Activated B cell treated with CpG ODN at 0.5 μM for 24 hours (primary cell): ENCODE measurements at regions not wholly inside any gene's neighbourhood (a gene's known extent, or its start where the extent isn't known, plus 50 kb on each side); places are given as distances from the start of the nearest gene placed in this dataset.

Experiments
- ATAC-seq: fragments of 200-7000 bp; cut with Tn5 transposase; one replicate; pipeline ENCODE4 v1.10.0; 2021; ENCODE audit warnings: low read depth, mild to moderate bottlenecking, moderate library complexity
- CTCF ChIA-PET: fragments of 350-600 bp; sonication (Branson Sonifier 250); formaldehyde crosslinking; loops from one replicate; lab custom pipeline; 2021; ENCODE audit warnings: antibody characterized with exemption; lab: Charles Lee
- POLR2A ChIA-PET: fragments of 350-600 bp; sonication (Branson Sonifier 250); formaldehyde crosslinking; loops from one replicate; lab custom pipeline; 2021; ENCODE audit warnings: antibody characterized with exemption; lab: Charles Lee
- DNase-seq: peaks from one replicate; pipeline ENCODE4 v3.0.0; 2022
- H3K27ac Mint-ChIP-seq: one replicate; pipeline ENCODE4 v1.8.0; 2020; ENCODE audit warnings: mixed read lengths
- H3K27me3 Mint-ChIP-seq: one replicate; pipeline ENCODE4 v1.8.0; 2021; ENCODE audit warnings: mixed read lengths
- H3K36me3 Mint-ChIP-seq: one replicate; pipeline ENCODE4 v1.8.0; 2021; ENCODE audit warnings: low read depth, mixed read lengths
- H3K4me1 Mint-ChIP-seq: one replicate; pipeline ENCODE4 v1.8.0; 2021; ENCODE audit warnings: mixed read lengths
- H3K4me3 Mint-ChIP-seq: one replicate; pipeline ENCODE4 v1.8.0; 2020; ENCODE audit warnings: mild to moderate bottlenecking, mixed read lengths
- H3K9me3 Mint-ChIP-seq: one replicate; pipeline ENCODE4 v1.8.0; 2020; ENCODE audit warnings: mixed read lengths
- intact Hi-C: fragments of 100-400 bp; cut with micrococcal nuclease; formaldehyde crosslinking; loops from one replicate; pipeline ENCODE4 v1.15.1; 2024
- TF ChIP-seq, protein P1 (sequence below): fragments of 200-600 bp; IDR thresholded peaks from one replicate; pipeline ENCODE4 v1.8.0; 2022; ENCODE audit warnings: antibody characterized with exemption, mild to moderate bottlenecking

DNA sequence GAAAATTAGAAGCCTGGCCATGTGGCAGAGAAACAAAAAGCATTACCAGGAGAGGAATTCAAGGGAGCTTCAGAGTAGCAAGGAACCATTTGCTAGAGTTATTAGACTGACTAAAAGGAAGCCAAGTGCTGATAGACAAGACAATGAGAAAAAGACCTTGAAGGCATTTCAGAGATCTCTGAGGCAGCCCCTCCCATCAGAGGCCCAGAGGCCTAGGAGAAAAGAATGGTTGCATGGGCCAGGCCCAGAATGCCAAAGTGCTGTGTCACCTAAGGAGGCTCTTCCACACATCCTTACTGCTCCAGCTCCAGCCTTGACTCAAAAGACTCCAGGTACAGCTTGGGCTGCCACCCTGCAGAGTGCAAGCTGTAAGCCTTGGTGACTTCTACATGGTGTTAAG lies 61.8 kb upstream of the POU2AF2 start:
- peaks cover 2% of the 10 kb centered on the region for H3K36me3 Mint-ChIP-seq
- peaks cover 10% of the 10 kb centered on the region for H3K9me3 Mint-ChIP-seq
- TF ChIP-seq, protein P1, sequence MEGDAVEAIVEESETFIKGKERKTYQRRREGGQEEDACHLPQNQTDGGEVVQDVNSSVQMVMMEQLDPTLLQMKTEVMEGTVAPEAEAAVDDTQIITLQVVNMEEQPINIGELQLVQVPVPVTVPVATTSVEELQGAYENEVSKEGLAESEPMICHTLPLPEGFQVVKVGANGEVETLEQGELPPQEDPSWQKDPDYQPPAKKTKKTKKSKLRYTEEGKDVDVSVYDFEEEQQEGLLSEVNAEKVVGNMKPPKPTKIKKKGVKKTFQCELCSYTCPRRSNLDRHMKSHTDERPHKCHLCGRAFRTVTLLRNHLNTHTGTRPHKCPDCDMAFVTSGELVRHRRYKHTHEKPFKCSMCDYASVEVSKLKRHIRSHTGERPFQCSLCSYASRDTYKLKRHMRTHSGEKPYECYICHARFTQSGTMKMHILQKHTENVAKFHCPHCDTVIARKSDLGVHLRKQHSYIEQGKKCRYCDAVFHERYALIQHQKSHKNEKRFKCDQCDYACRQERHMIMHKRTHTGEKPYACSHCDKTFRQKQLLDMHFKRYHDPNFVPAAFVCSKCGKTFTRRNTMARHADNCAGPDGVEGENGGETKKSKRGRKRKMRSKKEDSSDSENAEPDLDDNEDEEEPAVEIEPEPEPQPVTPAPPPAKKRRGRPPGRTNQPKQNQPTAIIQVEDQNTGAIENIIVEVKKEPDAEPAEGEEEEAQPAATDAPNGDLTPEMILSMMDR = no peak
- no peaks in the 10 kb centered on the region for H3K27me3 Mint-ChIP-seq
- ATAC-seq (no peak), DNase-seq (no peak)
- intact Hi-C loops = loop anchor here (2.0 kb wide), 1 partner anchor 17 kb away; no protein-coding TSS in a partner anchor
- CTCF ChIA-PET = no interaction called here
- POLR2A ChIA-PET = no interaction called here
- H3K4me1 Mint-ChIP-seq = peaks cover 79% of the 10 kb centered on the region
- no peak overlapping the region for H3K27ac Mint-ChIP-seq
- H3K4me3 Mint-ChIP-seq = no peak overlapping the region

GRCh38 chr11:111179184-111179910 lies 66.2 kb upstream of the POU2AF2 start:
- TF ChIP-seq, protein P1 = no peak
- no peak for DNase-seq
- Mint-ChIP-seq H3K27me3 (no peaks in the 10 kb centered on the region), H3K27ac (peak overlapping the region; percentile 93), H3K9me3 (no peaks in the 10 kb centered on the region), H3K4me3 (peak overlapping the region; percentile 16), H3K4me1 (peaks cover 82% of the 10 kb centered on the region), H3K36me3 (no peaks in the 10 kb centered on the region)
- CTCF ChIA-PET = interaction anchor here (1.6 kb wide), 1 partner anchor 51 kb away, joined by 5 read pairs; no protein-coding TSS in a partner anchor
- no peak for ATAC-seq
- intact Hi-C loops = loop anchor here (5.0 kb wide), 1 partner anchor 467 kb away; the partner anchor contains the start of gene ARHGAP20
- POLR2A ChIA-PET = interaction anchor here (1.6 kb wide), 1 partner anchor 750 kb away, joined by 3 read pairs; the partner anchor contains the start of gene FDX1

GRCh38 chr11:111177037-111177871 lies 68.3 kb upstream of the POU2AF2 start:
- H3K27me3 Mint-ChIP-seq = no peaks in the 10 kb centered on the region
- H3K9me3 Mint-ChIP-seq = no peaks in the 10 kb centered on the region
- H3K36me3 Mint-ChIP-seq = no peaks in the 10 kb centered on the region
- peak overlapping the region; percentile 62 for H3K4me3 Mint-ChIP-seq
- intact Hi-C loops = loop anchor here (1.0 to 5.0 kb wide), 4 partner anchors 9 to 465 kb away; partner anchors contain the start of gene ARHGAP20
- CTCF ChIA-PET = interaction anchor here (1.0 kb wide), 1 partner anchor 53 kb away, joined by 4 read pairs; no protein-coding TSS in a partner anchor
- DNase-seq (peak; percentile 25), ATAC-seq (peak; percentile 85)
- TF ChIP-seq, protein P1 = no peak
- peaks cover 77% of the 10 kb centered on the region for H3K4me1 Mint-ChIP-seq
- peak overlapping the region; percentile 93 for H3K27ac Mint-ChIP-seq
- POLR2A ChIA-PET = interaction anchor here (1.4 to 2.2 kb wide), 2 partner anchors 9 to 52 kb away, joined by 4 to 11 read pairs; no protein-coding TSS in a partner anchor

GRCh38 chr11:111176603-111177002 lies 68.9 kb upstream of the POU2AF2 start:
- peaks cover 74% of the 10 kb centered on the region for H3K4me1 Mint-ChIP-seq
- no peak for DNase-seq
- peak overlapping the region; percentile 62 for H3K4me3 Mint-ChIP-seq
- H3K27me3 Mint-ChIP-seq = no peaks in the 10 kb centered on the region
- no peaks in the 10 kb centered on the region for H3K36me3 Mint-ChIP-seq
- TF ChIP-seq, protein P1 = no peak
- ChIA-PET CTCF (interaction anchor here (1.0 kb wide), 1 partner anchor 54 kb away, joined by 4 read pairs; no protein-coding TSS in a partner anchor), POLR2A (interaction anchor here (2.2 kb wide), 1 partner anchor 10 kb away, joined by 11 read pairs; no protein-coding TSS in a partner anchor)
- peak overlapping the region; percentile 93 for H3K27ac Mint-ChIP-seq
- H3K9me3 Mint-ChIP-seq = no peaks in the 10 kb centered on the region
- intact Hi-C loops = loop anchor here (1.0 to 5.0 kb wide), 4 partner anchors 10 to 464 kb away; partner anchors contain the start of gene ARHGAP20
- ATAC-seq = no peak
